Endodermal cell (in vitro differentiated cells): ENCODE measurements at regions not wholly inside any gene's neighbourhood (a gene's known extent, or its start where the extent isn't known, plus 50 kb on each side); places are given as distances from the start of the nearest gene placed in this dataset.

Source experiments
- DNase-seq: peaks from one replicate; pipeline ENCODE4 v3.0.0-alpha.2; 2017
- H3K27ac ChIP-seq: 2 replicates; pipeline ENCODE4 v1.5.1; 2013; ENCODE audit warnings: mild to moderate bottlenecking, low read depth, low read length, moderate library complexity
- H3K27me3 ChIP-seq: 2 replicates; pipeline ENCODE4 v1.6.1; 2013; ENCODE audit warnings: mild to moderate bottlenecking, low read length, moderate library complexity; ENCODE audit not compliant: insufficient read depth, control insufficient read depth, poor library complexity, severe bottlenecking
- H3K36me3 ChIP-seq: 2 replicates; pipeline ENCODE4 v1.7.0; 2013; ENCODE audit warnings: mild to moderate bottlenecking, low read length, moderate library complexity; ENCODE audit not compliant: control insufficient read depth, insufficient read depth
- H3K4me1 ChIP-seq: one replicate; pipeline ENCODE4 v1.7.0; 2013; ENCODE audit warnings: low read length; ENCODE audit not compliant: control insufficient read depth, insufficient read depth
- H3K4me3 ChIP-seq: 2 replicates; pipeline ENCODE4 v1.5.1; 2013; ENCODE audit warnings: mild to moderate bottlenecking, low read length, moderate library complexity
- H3K9ac ChIP-seq: 2 replicates; pipeline ENCODE4 v1.6.1; 2013; ENCODE audit warnings: mild to moderate bottlenecking, low read length, moderate library complexity; ENCODE audit not compliant: poor library complexity, severe bottlenecking; ENCODE audit errors: extremely low read depth
- H3K9me3 ChIP-seq: 2 replicates; pipeline ENCODE4 v1.6.1; 2013; ENCODE audit warnings: mild to moderate bottlenecking, low read length, moderate library complexity; ENCODE audit not compliant: control insufficient read depth
- H3K27ac Mint-ChIP-seq: 2 replicates; pipeline ENCODE4 v1.8.0; 2020; ENCODE audit warnings: mixed read lengths
- H3K27me3 Mint-ChIP-seq: 2 replicates; pipeline ENCODE4 v1.8.0; 2021; ENCODE audit warnings: mild to moderate bottlenecking, mixed read lengths; ENCODE audit not compliant: insufficient read depth
- H3K36me3 Mint-ChIP-seq: 2 replicates; pipeline ENCODE4 v1.8.0; 2020; ENCODE audit warnings: low read depth, mixed read lengths
- H3K4me1 Mint-ChIP-seq: 2 replicates; pipeline ENCODE4 v1.8.0; 2020; ENCODE audit warnings: mixed read lengths
- H3K4me3 Mint-ChIP-seq: 2 replicates; pipeline ENCODE4 v1.8.0; 2020; ENCODE audit warnings: mild to moderate bottlenecking, moderate library complexity, mixed read lengths
- H3K9me3 Mint-ChIP-seq: 2 replicates; pipeline ENCODE4 v1.8.0; 2020; ENCODE audit warnings: mild to moderate bottlenecking, mixed read lengths
- WGBS, 2 experiments: methylation state at CpG; one replicate each; pipeline versions ENCODE4 v1.1.5 to v1.1.7; 2013; ENCODE audit warnings: missing lambda C conversion rate in 2 of 2, mixed read lengths in 1 of 2; ENCODE audit not compliant: insufficient coverage in 1 of 2, insufficient read length in 1 of 2; 5-methylcytosine and 5-hydroxymethylcytosine counted together
- TF ChIP-seq, protein P1 (sequence below): fragments of 200-600 bp; sonication (generic); conservative IDR thresholded peaks from 2 replicates; pipeline ENCODE4 v1.5.0; 2021; ENCODE audit warnings: antibody characterized with exemption, mild to moderate bottlenecking

DNA sequence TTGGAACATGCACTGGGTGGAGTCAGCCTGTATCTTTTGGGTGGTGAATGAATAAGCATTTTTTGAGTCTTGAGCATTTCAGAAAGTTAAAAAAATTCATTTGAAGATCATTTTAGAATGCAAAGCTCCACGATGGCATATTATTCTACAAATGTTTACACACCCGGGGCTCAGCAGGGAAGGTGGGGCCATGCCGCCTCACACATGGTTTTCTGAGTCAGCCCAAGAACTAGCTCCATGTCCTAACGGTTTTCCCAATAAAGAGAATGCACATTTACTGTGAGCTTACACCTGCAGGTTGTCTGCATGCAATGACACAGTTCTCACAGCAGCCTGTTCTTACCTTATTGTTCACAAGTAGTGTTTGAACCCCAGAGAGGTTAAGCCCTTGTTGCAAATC, 670.3 kb downstream of the GALR1 start:
- Mint-ChIP-seq H3K4me1 (no peaks in the 10 kb centered on the region), H3K4me3 (no peak overlapping the region), H3K27ac (no peak overlapping the region), H3K36me3 (no peaks in the 10 kb centered on the region), H3K9me3 (no peaks in the 10 kb centered on the region), H3K27me3 (no peaks in the 10 kb centered on the region)
- H3K27me3 ChIP-seq, result no peaks in the 10 kb centered on the region
- DNase-seq, result no peak
- H3K9ac ChIP-seq, result no peak overlapping the region
- no peaks in the 10 kb centered on the region for H3K36me3 ChIP-seq
- WGBS, 2 experiments, result 83 to 91% methylated on average over 4 of the region's 4 CpGs
- no peak overlapping the region for H3K4me3 ChIP-seq
- no peak overlapping the region for H3K27ac ChIP-seq
- no peaks in the 10 kb centered on the region for H3K4me1 ChIP-seq
- H3K9me3 ChIP-seq, result no peaks in the 10 kb centered on the region
- TF ChIP-seq, protein P1, sequence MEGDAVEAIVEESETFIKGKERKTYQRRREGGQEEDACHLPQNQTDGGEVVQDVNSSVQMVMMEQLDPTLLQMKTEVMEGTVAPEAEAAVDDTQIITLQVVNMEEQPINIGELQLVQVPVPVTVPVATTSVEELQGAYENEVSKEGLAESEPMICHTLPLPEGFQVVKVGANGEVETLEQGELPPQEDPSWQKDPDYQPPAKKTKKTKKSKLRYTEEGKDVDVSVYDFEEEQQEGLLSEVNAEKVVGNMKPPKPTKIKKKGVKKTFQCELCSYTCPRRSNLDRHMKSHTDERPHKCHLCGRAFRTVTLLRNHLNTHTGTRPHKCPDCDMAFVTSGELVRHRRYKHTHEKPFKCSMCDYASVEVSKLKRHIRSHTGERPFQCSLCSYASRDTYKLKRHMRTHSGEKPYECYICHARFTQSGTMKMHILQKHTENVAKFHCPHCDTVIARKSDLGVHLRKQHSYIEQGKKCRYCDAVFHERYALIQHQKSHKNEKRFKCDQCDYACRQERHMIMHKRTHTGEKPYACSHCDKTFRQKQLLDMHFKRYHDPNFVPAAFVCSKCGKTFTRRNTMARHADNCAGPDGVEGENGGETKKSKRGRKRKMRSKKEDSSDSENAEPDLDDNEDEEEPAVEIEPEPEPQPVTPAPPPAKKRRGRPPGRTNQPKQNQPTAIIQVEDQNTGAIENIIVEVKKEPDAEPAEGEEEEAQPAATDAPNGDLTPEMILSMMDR, result no peak

DNA sequence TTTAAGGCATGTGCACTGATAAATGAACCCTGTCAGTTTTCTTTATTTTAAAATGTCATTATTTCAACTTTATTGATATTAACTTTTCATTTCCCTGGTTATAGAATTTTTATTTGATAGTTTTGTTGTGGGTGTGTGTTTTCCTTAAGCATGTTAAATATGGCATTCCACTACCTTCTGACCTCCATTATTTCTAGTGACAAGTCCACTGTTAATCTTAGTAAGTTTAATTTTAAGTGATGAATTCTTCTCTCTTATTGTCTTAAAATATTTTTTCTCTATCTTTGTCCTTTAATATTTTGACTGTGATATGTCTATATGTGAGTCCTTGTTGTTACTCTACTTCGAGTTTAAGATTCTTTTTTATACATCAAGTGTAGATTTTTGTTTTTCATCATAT, 685.7 kb downstream of the GALR1 start:
- Histone ChIP-seq H3K27me3 (no peaks in the 10 kb centered on the region), H3K36me3 (no peaks in the 10 kb centered on the region), H3K9me3 (no peaks in the 10 kb centered on the region), H3K27ac (no peak overlapping the region), H3K4me3 (no peak overlapping the region), H3K9ac (no peak overlapping the region), H3K4me1 (no peaks in the 10 kb centered on the region)
- Mint-ChIP-seq H3K9me3 (peaks cover 13% of the 10 kb centered on the region), H3K4me1 (no peaks in the 10 kb centered on the region), H3K27me3 (no peaks in the 10 kb centered on the region), H3K36me3 (no peaks in the 10 kb centered on the region), H3K27ac (no peak overlapping the region), H3K4me3 (no peak overlapping the region)
- no peak for DNase-seq
- WGBS, 2 experiments, result no CpG with 5 or more reads among the region's 1 CpG
- TF ChIP-seq, protein P1, result no peak

DNA sequence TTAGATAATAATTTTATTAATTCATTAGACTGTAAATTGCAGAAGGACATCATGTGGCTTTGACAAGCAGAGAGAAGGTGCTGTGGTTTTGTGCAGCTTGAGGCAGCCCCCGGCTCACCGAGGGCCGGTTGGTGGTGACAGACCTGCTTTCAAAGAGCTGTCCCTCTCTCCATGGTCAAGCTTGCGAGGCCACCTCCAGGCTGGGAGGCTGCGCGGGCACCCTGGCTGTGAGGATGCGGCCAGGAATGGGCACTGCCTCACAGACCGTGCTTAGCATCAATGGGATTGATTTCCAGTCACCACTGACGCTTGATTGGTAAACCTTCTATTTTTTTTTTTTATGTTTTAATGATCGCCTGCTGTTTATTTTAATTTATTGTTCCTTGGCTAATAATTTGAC, 690.9 kb downstream of the GALR1 start:
- Mint-ChIP-seq H3K4me3 (no peak overlapping the region), H3K36me3 (no peaks in the 10 kb centered on the region), H3K4me1 (no peaks in the 10 kb centered on the region), H3K27ac (no peak overlapping the region), H3K9me3 (peaks cover 4% of the 10 kb centered on the region), H3K27me3 (no peaks in the 10 kb centered on the region)
- H3K36me3 ChIP-seq, result no peaks in the 10 kb centered on the region
- H3K27me3 ChIP-seq, result no peaks in the 10 kb centered on the region
- H3K9ac ChIP-seq, result no peak overlapping the region
- no peaks in the 10 kb centered on the region for H3K4me1 ChIP-seq
- no peak for DNase-seq
- 90 to 100% methylated on average over 1 to 10 of the region's 10 CpGs for WGBS, 2 experiments
- H3K27ac ChIP-seq, result no peak overlapping the region
- TF ChIP-seq, protein P1, result no peak
- no peak overlapping the region for H3K4me3 ChIP-seq
- no peaks in the 10 kb centered on the region for H3K9me3 ChIP-seq
